PFSK-1 (cell line): ENCODE measurements at regions not wholly inside any gene's neighbourhood (a gene's known extent, or its start where the extent isn't known, plus 50 kb on each side); places are given as distances from the start of the nearest gene placed in this dataset.

Experiments used
- FOXP2 ChIP-seq: optimal IDR thresholded peaks from 2 replicates; pipeline ENCODE3; 2011; ENCODE audit warnings: borderline replicate concordance, control low read depth, inconsistent platforms; ENCODE audit not compliant: insufficient read depth; ENCODE audit errors: extremely low read length, extremely low read depth
- POLR2AphosphoS5 ChIP-seq: IDR thresholded peaks from 2 replicates; pipeline ENCODE4 v1.6.1; 2012; ENCODE audit warnings: low read depth, mild to moderate bottlenecking, control low read depth, low read length, moderate library complexity
- REST ChIP-seq, 2 experiments: IDR thresholded peaks; 2 replicates each; pipeline versions ENCODE4 v1.6.1 to v1.8.0; 2011 to 2012; ENCODE audit warnings: low read depth in 2 of 2, low read length in 2 of 2, control low read depth in 1 of 2, inconsistent platforms in 1 of 2, mild to moderate bottlenecking in 1 of 2, moderate library complexity in 1 of 2; ENCODE audit not compliant: insufficient read depth in 1 of 2
- SIN3A ChIP-seq: IDR thresholded peaks from 2 replicates; pipeline ENCODE4 v1.6.1; 2012; ENCODE audit warnings: mild to moderate bottlenecking, low read length, moderate library complexity, borderline replicate concordance; ENCODE audit not compliant: insufficient read depth
- TAF1 ChIP-seq: IDR thresholded peaks from 2 replicates; pipeline ENCODE4 v1.6.1; 2012; ENCODE audit warnings: low read length, control low read depth, borderline replicate concordance; ENCODE audit not compliant: insufficient read depth

GRCh38 chr4:26130173-26130572 lies 190.6 kb upstream of the RBPJ start:
- TF ChIP-seq POLR2AphosphoS5 (no peak), TAF1 (no peak), SIN3A (no peak), REST (IDR thresholded peaks at IDR 0.05; ENCODE audit: insufficient read depth in 1 of 2, low read depth in 2 of 2, low read length in 2 of 2) (no peak), FOXP2 (no peak)

GRCh38 chr4:26130841-26131432 lies 189.9 kb upstream of the RBPJ start:
- TF ChIP-seq TAF1 (no peak), SIN3A (no peak), FOXP2 (no peak), POLR2AphosphoS5 (no peak), REST (IDR thresholded peaks at IDR 0.05; ENCODE audit: insufficient read depth in 1 of 2, low read depth in 2 of 2, low read length in 2 of 2) (no peak)

- no peak for TF ChIP-seq POLR2AphosphoS5
- TF ChIP-seq REST (IDR thresholded peaks at IDR 0.05; ENCODE audit: insufficient read depth in 1 of 2, low read depth in 2 of 2, low read length in 2 of 2): no peak
Measured at GRCh38 chr4:26131711-26132110, 189.1 kb upstream of the RBPJ start.

- TF ChIP-seq REST (IDR thresholded peaks at IDR 0.05; ENCODE audit: insufficient read depth in 1 of 2, low read depth in 2 of 2, low read length in 2 of 2): no peak
- TF ChIP-seq POLR2AphosphoS5: no peak
- no peak for TF ChIP-seq SIN3A
- TF ChIP-seq TAF1: no peak
- TF ChIP-seq FOXP2: no peak
Measured at GRCh38 chr4:26132858-26133257, 188.0 kb upstream of the RBPJ start.

- no peak for TF ChIP-seq POLR2AphosphoS5
- TF ChIP-seq REST (IDR thresholded peaks at IDR 0.05; ENCODE audit: insufficient read depth in 1 of 2, low read depth in 2 of 2, low read length in 2 of 2): no peak
- no peak for TF ChIP-seq TAF1
- TF ChIP-seq SIN3A: no peak
- TF ChIP-seq FOXP2: no peak
Measured at GRCh38 chr4:26133840-26134239, 187.0 kb upstream of the RBPJ start.
